Large intestine (tissue), 3 donors: ENCODE measurements at regions not wholly inside any gene's neighbourhood (a gene's known extent, or its start where the extent isn't known, plus 50 kb on each side); places are given as distances from the start of the nearest gene placed in this dataset.

Experiments used
- DNase-seq, 2 donors: peaks; one replicate each; pipeline versions ENCODE4 v3.0.0 to v3.0.0-alpha.2; 2013
- H3K27ac ChIP-seq: one replicate; pipeline ENCODE4 v1.5.1; 2013; ENCODE audit warnings: low read length
- H3K27me3 ChIP-seq: 2 replicates; pipeline ENCODE4 v1.6.1; 2013; ENCODE audit warnings: low read length; ENCODE audit not compliant: control insufficient read depth, insufficient read depth
- H3K36me3 ChIP-seq: 2 replicates; pipeline ENCODE4 v1.6.1; 2013; ENCODE audit warnings: low read length; ENCODE audit not compliant: control insufficient read depth, insufficient read depth
- H3K4me1 ChIP-seq: one replicate; pipeline ENCODE4 v1.6.1; 2013; ENCODE audit warnings: low read length; ENCODE audit not compliant: control insufficient read depth, insufficient read depth
- H3K4me3 ChIP-seq: one replicate; pipeline ENCODE4 v1.5.1; 2013; ENCODE audit warnings: low read length
- H3K9me3 ChIP-seq: one replicate; pipeline ENCODE4 v1.6.1; 2013; ENCODE audit warnings: mild to moderate bottlenecking, low read depth, low read length, moderate library complexity; ENCODE audit not compliant: control insufficient read depth
- WGBS: methylation state at CpG from one replicate; pipeline ENCODE4 v1.1.5; 2013; ENCODE audit warnings: low lambda C conversion rate; ENCODE audit not compliant: insufficient coverage; 5-methylcytosine and 5-hydroxymethylcytosine counted together

GRCh38 chr5:148927307-148927946 is 101.0 kb downstream of the ADRB2 start:
- Histone ChIP-seq H3K27me3 (peaks cover 3% of the 10 kb centered on the region), H3K36me3 (no peaks in the 10 kb centered on the region), H3K27ac (no peak overlapping the region), H3K9me3 (no peaks in the 10 kb centered on the region), H3K4me1 (no peaks in the 10 kb centered on the region), H3K4me3 (no peak overlapping the region)
- no peak for DNase-seq
- WGBS = no CpG with 5 or more reads among the region's 3 CpGs

- Histone ChIP-seq H3K27me3 (peaks cover 3% of the 10 kb centered on the region), H3K36me3 (no peaks in the 10 kb centered on the region), H3K4me3 (no peak overlapping the region), H3K9me3 (no peaks in the 10 kb centered on the region), H3K27ac (no peak overlapping the region), H3K4me1 (no peaks in the 10 kb centered on the region)
- no peak for DNase-seq
Observed at GRCh38 chr5:148928141-148928540, 101.7 kb downstream of the ADRB2 start.

- H3K36me3 ChIP-seq = no peaks in the 10 kb centered on the region
- no peak overlapping the region for H3K27ac ChIP-seq
Observed at GRCh38 chr5:148931453-148932057, 105.1 kb downstream of the ADRB2 start.

GRCh38 chr5:148932355-148932935 is 106.0 kb downstream of the ADRB2 start:
- no peaks in the 10 kb centered on the region for H3K4me1 ChIP-seq
- H3K9me3 ChIP-seq = no peaks in the 10 kb centered on the region

More at GRCh38 chr5:148931453-148932057, 105.1 kb downstream of the ADRB2 start:
- no peak for DNase-seq
- Histone ChIP-seq H3K27me3 (peaks cover 3% of the 10 kb centered on the region), H3K4me1 (no peaks in the 10 kb centered on the region), H3K9me3 (no peaks in the 10 kb centered on the region), H3K4me3 (no peak overlapping the region)

GRCh38 chr5:148933903-148934432 is 107.6 kb downstream of the ADRB2 start:
- no peak overlapping the region for H3K4me3 ChIP-seq
- H3K4me1 ChIP-seq = no peaks in the 10 kb centered on the region
- H3K27ac ChIP-seq = no peak overlapping the region
- no CpG with 5 or more reads among the region's 1 CpG for WGBS
- no peaks in the 10 kb centered on the region for H3K9me3 ChIP-seq
- no peaks in the 10 kb centered on the region for H3K36me3 ChIP-seq
- DNase-seq = no peak
- H3K27me3 ChIP-seq = peaks cover 3% of the 10 kb centered on the region

More at GRCh38 chr5:148932355-148932935, 106.0 kb downstream of the ADRB2 start:
- H3K27ac ChIP-seq = no peak overlapping the region
- DNase-seq = no peak
- H3K4me3 ChIP-seq = no peak overlapping the region
- no peaks in the 10 kb centered on the region for H3K36me3 ChIP-seq
- 20% methylated on average over 2 of the region's 4 CpGs for WGBS
- peaks cover 3% of the 10 kb centered on the region for H3K27me3 ChIP-seq

- H3K27me3 ChIP-seq = peaks cover 3% of the 10 kb centered on the region
- H3K4me3 ChIP-seq = no peak overlapping the region
- WGBS = 50% methylated on average over 2 of the region's 2 CpGs
- no peaks in the 10 kb centered on the region for H3K9me3 ChIP-seq
- H3K27ac ChIP-seq = no peak overlapping the region
- no peaks in the 10 kb centered on the region for H3K36me3 ChIP-seq
- no peak for DNase-seq
- H3K4me1 ChIP-seq = no peaks in the 10 kb centered on the region
Observed at GRCh38 chr5:148934895-148935400, 108.5 kb downstream of the ADRB2 start.

- WGBS = no CpG with 5 or more reads among the region's 1 CpG
- Histone ChIP-seq H3K9me3 (no peaks in the 10 kb centered on the region), H3K4me1 (no peaks in the 10 kb centered on the region), H3K27ac (no peak overlapping the region), H3K36me3 (no peaks in the 10 kb centered on the region), H3K4me3 (no peak overlapping the region), H3K27me3 (no peaks in the 10 kb centered on the region)
- no peak for DNase-seq
Observed at GRCh38 chr5:148937239-148937638, 110.8 kb downstream of the ADRB2 start.

GRCh38 chr5:148937830-148938521 is 111.6 kb downstream of the ADRB2 start:
- H3K27ac ChIP-seq = no peak overlapping the region
- DNase-seq = no peak
- H3K4me3 ChIP-seq = no peak overlapping the region
- no peaks in the 10 kb centered on the region for H3K36me3 ChIP-seq
- H3K9me3 ChIP-seq = no peaks in the 10 kb centered on the region
- H3K4me1 ChIP-seq = no peaks in the 10 kb centered on the region
- H3K27me3 ChIP-seq = no peaks in the 10 kb centered on the region
- WGBS = no CpG with 5 or more reads among the region's 4 CpGs

- Histone ChIP-seq H3K27me3 (no peaks in the 10 kb centered on the region), H3K4me1 (no peaks in the 10 kb centered on the region), H3K36me3 (no peaks in the 10 kb centered on the region), H3K4me3 (no peak overlapping the region), H3K9me3 (no peaks in the 10 kb centered on the region), H3K27ac (no peak overlapping the region)
- DNase-seq = no peak
- WGBS = 100% methylated on average over 2 of the region's 3 CpGs
Observed at GRCh38 chr5:148938522-148938882, 112.1 kb downstream of the ADRB2 start.

GRCh38 chr5:148939676-148940075 is 113.3 kb downstream of the ADRB2 start:
- Histone ChIP-seq H3K4me3 (no peak overlapping the region), H3K27ac (no peak overlapping the region), H3K9me3 (no peaks in the 10 kb centered on the region), H3K27me3 (no peaks in the 10 kb centered on the region), H3K4me1 (no peaks in the 10 kb centered on the region), H3K36me3 (no peaks in the 10 kb centered on the region)
- no CpG with 5 or more reads among the region's 1 CpG for WGBS
- DNase-seq = no peak
